ENCODE measurements at regions not wholly inside any gene's neighbourhood (a gene's known extent, or its start where the extent isn't known, plus 50 kb on each side); places are given as distances from the start of the nearest gene placed in this dataset.

- no peak for TF ChIP-seq EZH2phosphoT487 (IDR thresholded peaks at IDR 0.05; ENCODE audit: low read depth)
- TF ChIP-seq CTCF (IDR thresholded peaks at IDR 0.05; ENCODE audit: low read depth, low read length): peak; percentile 84
- no peak overlapping the region for H3K4me3 ChIP-seq (ENCODE audit: low read length)
- H3K4me2 ChIP-seq (ENCODE audit: low read length): no peak overlapping the region
- no peaks in the 10 kb centered on the region for H3K27me3 ChIP-seq (ENCODE audit: low read depth, low read length)
- no peak overlapping the region for H3K27ac ChIP-seq (ENCODE audit: low read length)
- H2AFZ ChIP-seq (ENCODE audit: low read depth, low read length): no peak overlapping the region
- H3K4me1 ChIP-seq (ENCODE audit: low read length): no peaks in the 10 kb centered on the region
- no peaks in the 10 kb centered on the region for H3K9me3 ChIP-seq (ENCODE audit: insufficient read depth, low read length)
- no peaks in the 10 kb centered on the region for H3K36me3 ChIP-seq (replicated peaks; ENCODE audit: low read depth, low read length)
- no peak overlapping the region for H3K9ac ChIP-seq (ENCODE audit: low read length)
- H3K79me2 ChIP-seq (ENCODE audit: low read length): no peaks in the 10 kb centered on the region
- H4K20me1 ChIP-seq (ENCODE audit: insufficient read depth, low read length): no peaks in the 10 kb centered on the region
These were observed 764.3 kb downstream of the NOVA1 start for GRCh38 chr14:25833341-25834126.

DNA sequence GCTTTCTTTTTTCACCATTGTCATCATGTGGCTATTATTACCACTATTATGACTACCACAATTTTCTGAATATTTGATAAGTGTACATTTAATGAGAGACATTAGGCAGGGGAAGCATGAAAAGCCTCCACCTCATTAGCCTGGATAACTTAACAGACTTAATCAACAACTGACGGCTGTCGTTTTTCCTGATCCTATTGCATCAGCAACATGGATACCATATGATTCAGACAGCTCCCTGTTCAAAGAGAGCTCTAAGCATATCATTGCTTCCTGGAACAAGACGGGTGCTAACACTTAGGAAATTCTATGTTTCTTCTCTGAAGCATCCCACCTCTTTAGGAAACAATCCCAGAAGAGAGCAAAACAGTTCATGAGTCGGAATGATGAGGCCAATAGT, 765.2 kb downstream of the NOVA1 start:
- no peaks in the 10 kb centered on the region for H3K9me3 ChIP-seq (ENCODE audit: insufficient read depth, low read length)
- no peaks in the 10 kb centered on the region for H3K4me1 ChIP-seq (ENCODE audit: low read length)
- H3K4me3 ChIP-seq (ENCODE audit: low read length): no peak overlapping the region
- no peaks in the 10 kb centered on the region for H3K27me3 ChIP-seq (ENCODE audit: low read depth, low read length)
- H3K79me2 ChIP-seq (ENCODE audit: low read length): no peaks in the 10 kb centered on the region
- H3K27ac ChIP-seq (ENCODE audit: low read length): no peak overlapping the region
- TF ChIP-seq EZH2phosphoT487 (IDR thresholded peaks at IDR 0.05; ENCODE audit: low read depth) (no peak), CTCF (IDR thresholded peaks at IDR 0.05; ENCODE audit: low read depth, low read length) (no peak)
- no peaks in the 10 kb centered on the region for H4K20me1 ChIP-seq (ENCODE audit: insufficient read depth, low read length)
- no peak overlapping the region for H3K9ac ChIP-seq (ENCODE audit: low read length)
- no peaks in the 10 kb centered on the region for H3K36me3 ChIP-seq (replicated peaks; ENCODE audit: low read depth, low read length)
- no peak overlapping the region for H3K4me2 ChIP-seq (ENCODE audit: low read length)
- no peak overlapping the region for H2AFZ ChIP-seq (ENCODE audit: low read depth, low read length)

GRCh38 chr14:25828562-25828961, 769.3 kb downstream of the NOVA1 start:
- Histone ChIP-seq H3K4me2 (ENCODE audit: low read length) (no peak overlapping the region), H3K4me1 (ENCODE audit: low read length) (no peaks in the 10 kb centered on the region), H2AFZ (ENCODE audit: low read depth, low read length) (no peak overlapping the region), H3K27ac (ENCODE audit: low read length) (no peak overlapping the region), H3K27me3 (ENCODE audit: low read depth, low read length) (no peaks in the 10 kb centered on the region), H4K20me1 (ENCODE audit: insufficient read depth, low read length) (no peaks in the 10 kb centered on the region), H3K4me3 (ENCODE audit: low read length) (no peak overlapping the region), H3K79me2 (ENCODE audit: low read length) (no peaks in the 10 kb centered on the region), H3K9ac (ENCODE audit: low read length) (no peak overlapping the region), H3K9me3 (ENCODE audit: insufficient read depth, low read length) (no peaks in the 10 kb centered on the region), H3K36me3 (replicated peaks; ENCODE audit: low read depth, low read length) (no peaks in the 10 kb centered on the region)
- no peak for TF ChIP-seq EZH2phosphoT487 (IDR thresholded peaks at IDR 0.05; ENCODE audit: low read depth)
- TF ChIP-seq CTCF (IDR thresholded peaks at IDR 0.05; ENCODE audit: low read depth, low read length): no peak

- Histone ChIP-seq H3K36me3 (replicated peaks; ENCODE audit: low read depth, low read length) (no peaks in the 10 kb centered on the region), H3K4me1 (ENCODE audit: low read length) (no peaks in the 10 kb centered on the region), H3K79me2 (ENCODE audit: low read length) (no peaks in the 10 kb centered on the region), H2AFZ (ENCODE audit: low read depth, low read length) (no peak overlapping the region), H3K27ac (ENCODE audit: low read length) (no peak overlapping the region), H3K4me3 (ENCODE audit: low read length) (no peak overlapping the region), H4K20me1 (ENCODE audit: insufficient read depth, low read length) (no peaks in the 10 kb centered on the region), H3K4me2 (ENCODE audit: low read length) (no peak overlapping the region), H3K9me3 (ENCODE audit: insufficient read depth, low read length) (no peaks in the 10 kb centered on the region), H3K27me3 (ENCODE audit: low read depth, low read length) (no peaks in the 10 kb centered on the region), H3K9ac (ENCODE audit: low read length) (no peak overlapping the region)
- TF ChIP-seq EZH2phosphoT487 (IDR thresholded peaks at IDR 0.05; ENCODE audit: low read depth) (no peak), CTCF (IDR thresholded peaks at IDR 0.05; ENCODE audit: low read depth, low read length) (no peak)
These were observed 771.7 kb downstream of the NOVA1 start for GRCh38 chr14:25826105-25826504.
